Epithelial cell of proximal tubule (primary cell): ENCODE measurements at regions not wholly inside any gene's neighbourhood (a gene's known extent, or its start where the extent isn't known, plus 50 kb on each side); places are given as distances from the start of the nearest gene placed in this dataset.

ENCODE experiments used
- DNase-seq: peaks from one replicate; pipeline ENCODE4 v3.0.0-alpha.2; 2011; ENCODE audit warnings: low read depth
- H3K4me3 ChIP-seq: 2 replicates; pipeline ENCODE4 v1.5.1; 2011; ENCODE audit warnings: low read depth, mild to moderate bottlenecking, low read length
- TF ChIP-seq, protein P1 (sequence below): conservative IDR thresholded peaks from 2 replicates; pipeline ENCODE4 v1.5.1; 2012; ENCODE audit warnings: low read depth, mild to moderate bottlenecking, low read length

DNA sequence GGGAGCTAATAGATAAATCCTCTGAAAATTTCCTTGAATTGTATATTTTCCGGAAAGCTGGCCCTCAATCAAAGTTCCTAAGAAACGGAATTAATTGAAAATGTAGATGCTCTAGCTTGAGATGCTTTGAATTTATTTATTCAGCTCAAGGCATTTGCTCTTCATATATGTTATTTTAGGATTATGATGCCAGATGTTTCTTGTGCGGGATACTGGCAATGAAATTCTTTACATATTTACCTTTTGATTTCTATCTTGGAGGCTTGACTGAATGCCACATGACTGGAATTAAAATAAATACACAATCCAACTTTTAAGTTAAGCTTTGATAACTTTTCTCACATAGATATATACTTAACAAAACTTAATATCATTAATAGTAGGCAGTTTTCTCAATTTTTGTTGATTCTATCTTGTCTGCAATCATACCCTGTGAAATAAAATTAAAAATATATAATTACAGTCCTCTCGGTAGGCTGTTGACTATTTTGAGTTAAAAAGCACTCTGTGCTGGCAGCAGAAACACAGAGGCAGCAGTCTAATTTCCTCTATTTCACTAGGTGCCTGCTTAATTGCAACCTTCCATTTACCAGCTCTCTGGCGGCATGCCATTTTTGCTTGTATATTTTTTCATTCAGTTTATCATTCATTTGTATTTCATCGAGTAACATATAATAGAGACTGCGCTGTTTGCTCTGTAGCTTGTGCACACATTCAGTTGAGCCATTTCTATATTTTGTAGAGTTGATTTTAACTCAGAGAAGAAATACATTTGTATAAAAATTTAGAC lies 991.5 kb downstream of the ADGRL3 start:
- no peak for DNase-seq
- no peak overlapping the region for H3K4me3 ChIP-seq
- TF ChIP-seq, protein P1, sequence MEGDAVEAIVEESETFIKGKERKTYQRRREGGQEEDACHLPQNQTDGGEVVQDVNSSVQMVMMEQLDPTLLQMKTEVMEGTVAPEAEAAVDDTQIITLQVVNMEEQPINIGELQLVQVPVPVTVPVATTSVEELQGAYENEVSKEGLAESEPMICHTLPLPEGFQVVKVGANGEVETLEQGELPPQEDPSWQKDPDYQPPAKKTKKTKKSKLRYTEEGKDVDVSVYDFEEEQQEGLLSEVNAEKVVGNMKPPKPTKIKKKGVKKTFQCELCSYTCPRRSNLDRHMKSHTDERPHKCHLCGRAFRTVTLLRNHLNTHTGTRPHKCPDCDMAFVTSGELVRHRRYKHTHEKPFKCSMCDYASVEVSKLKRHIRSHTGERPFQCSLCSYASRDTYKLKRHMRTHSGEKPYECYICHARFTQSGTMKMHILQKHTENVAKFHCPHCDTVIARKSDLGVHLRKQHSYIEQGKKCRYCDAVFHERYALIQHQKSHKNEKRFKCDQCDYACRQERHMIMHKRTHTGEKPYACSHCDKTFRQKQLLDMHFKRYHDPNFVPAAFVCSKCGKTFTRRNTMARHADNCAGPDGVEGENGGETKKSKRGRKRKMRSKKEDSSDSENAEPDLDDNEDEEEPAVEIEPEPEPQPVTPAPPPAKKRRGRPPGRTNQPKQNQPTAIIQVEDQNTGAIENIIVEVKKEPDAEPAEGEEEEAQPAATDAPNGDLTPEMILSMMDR = no peak

DNA sequence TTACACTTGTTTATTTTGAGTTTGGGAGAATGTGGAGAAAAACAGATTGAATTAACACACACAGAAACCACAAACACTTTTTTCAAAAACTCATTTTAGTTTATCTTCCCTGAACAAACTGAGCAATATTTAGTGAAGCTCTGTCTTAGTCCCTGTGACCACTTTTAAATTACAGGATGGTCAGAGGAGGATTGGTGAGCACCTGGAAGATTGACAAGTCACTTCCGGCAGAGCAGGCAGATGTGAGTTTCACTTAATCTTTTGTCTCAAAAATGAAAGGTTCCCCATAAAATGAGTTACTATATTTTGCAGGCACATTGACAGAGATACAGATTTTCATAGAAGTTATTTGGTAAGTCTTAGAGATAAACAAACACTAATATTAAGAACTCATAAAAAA lies 970.1 kb downstream of the ADGRL3 start:
- no peak for DNase-seq
- TF ChIP-seq, protein P1 = no peak
- H3K4me3 ChIP-seq = no peak overlapping the region

GRCh38 chr4:62168681-62169080 lies 968.6 kb downstream of the ADGRL3 start:
- DNase-seq = no peak
- TF ChIP-seq, protein P1 = no peak

DNA sequence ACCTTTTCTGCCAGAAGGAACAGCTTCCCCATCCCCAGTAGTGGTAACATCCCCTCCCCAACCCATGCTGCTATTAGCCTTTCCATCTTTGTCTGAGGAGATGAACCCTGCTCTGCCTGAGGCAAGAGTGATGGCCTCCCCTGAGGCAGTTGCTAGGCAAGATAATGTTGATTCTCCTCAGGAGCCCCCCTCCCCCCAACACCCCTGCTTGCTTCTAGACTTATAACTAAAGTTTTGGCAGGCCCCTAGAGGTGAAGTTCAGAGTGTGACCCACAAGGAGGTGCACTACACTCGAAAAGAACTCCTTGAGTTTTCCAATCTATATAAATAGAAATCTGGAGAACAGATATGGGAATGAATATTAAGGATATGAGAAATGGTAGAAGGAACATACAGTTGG lies 962.5 kb downstream of the ADGRL3 start:
- DNase-seq = no peak
- TF ChIP-seq, protein P1 = no peak
- no peak overlapping the region for H3K4me3 ChIP-seq

More at GRCh38 chr4:62168681-62169080, 968.6 kb downstream of the ADGRL3 start:
- no peak overlapping the region for H3K4me3 ChIP-seq

DNA sequence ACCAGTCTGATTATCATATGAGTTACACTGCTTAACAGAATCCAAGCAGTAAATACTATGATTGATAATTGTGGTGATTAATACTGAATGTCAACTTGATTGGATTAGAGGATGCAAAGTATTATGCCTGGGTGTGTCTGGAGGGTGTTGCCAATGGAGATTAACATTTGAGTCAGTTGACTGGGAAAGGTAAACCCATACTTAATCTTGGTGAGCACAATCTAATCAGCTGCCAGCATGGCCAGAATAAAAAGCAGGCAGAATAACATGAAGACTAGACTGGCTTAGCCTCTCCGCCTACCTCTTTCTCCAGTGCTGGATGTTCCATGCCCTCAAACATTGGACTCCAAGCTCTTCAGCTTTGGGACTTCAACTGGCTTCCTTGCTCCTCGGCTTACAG lies 961.3 kb downstream of the ADGRL3 start:
- TF ChIP-seq, protein P1 = no peak
- no peak overlapping the region for H3K4me3 ChIP-seq
- no peak for DNase-seq

GRCh38 chr4:62159876-62160275 lies 959.8 kb downstream of the ADGRL3 start:
- no peak overlapping the region for H3K4me3 ChIP-seq
- DNase-seq = no peak
- TF ChIP-seq, protein P1 = no peak

DNA sequence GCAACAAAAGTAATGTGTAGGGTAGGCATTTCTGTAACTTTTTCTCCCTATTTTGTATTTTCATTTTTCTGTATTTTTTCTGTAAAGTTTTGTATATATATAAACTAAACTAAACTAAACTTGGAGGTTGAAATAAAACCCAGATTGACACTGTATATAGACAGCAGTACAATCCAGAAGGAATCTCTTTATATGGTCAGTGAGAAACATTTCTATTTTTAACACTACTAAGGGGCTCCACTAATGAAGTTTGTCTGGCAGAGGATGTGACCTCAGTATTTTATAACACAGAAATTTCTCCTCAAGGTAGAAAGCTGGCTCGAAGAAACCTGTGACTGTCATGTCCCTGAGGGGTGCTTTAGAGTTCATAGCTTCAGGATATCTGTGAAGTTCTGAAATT lies 959.2 kb downstream of the ADGRL3 start:
- TF ChIP-seq, protein P1 = no peak
- H3K4me3 ChIP-seq = no peak overlapping the region
- DNase-seq = no peak
